ENCODE measurements at regions not wholly inside any gene's neighbourhood (a gene's known extent, or its start where the extent isn't known, plus 50 kb on each side); places are given as distances from the start of the nearest gene placed in this dataset.

DNA sequence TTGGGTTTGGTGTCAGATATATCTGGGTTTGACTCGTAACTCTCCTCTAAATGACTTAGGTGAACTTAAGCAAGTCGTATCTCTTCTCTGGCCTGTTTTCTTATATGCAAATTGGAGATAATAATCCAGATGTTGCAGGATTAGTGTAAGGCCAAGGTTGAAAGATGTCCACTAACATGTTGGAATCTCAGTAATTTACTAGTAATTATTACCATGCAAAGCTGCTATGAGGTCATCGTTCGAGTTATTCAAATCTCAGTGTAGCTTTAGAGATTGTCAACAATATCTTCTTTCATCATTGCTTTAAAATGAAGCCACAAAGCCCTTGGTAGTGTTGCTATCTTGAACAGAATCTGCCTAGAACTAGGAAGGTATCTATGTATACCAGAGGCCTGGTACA is 437.7 kb upstream of the KLF4 start:
- Histone ChIP-seq H3K4me3 (no peak overlapping the region), H3K36me3 (no peaks in the 10 kb centered on the region), H3K27ac (no peak overlapping the region), H3K4me1 (ENCODE audit: low read depth) (no peaks in the 10 kb centered on the region), H3K27me3 (no peaks in the 10 kb centered on the region), H3K9me3 (ENCODE audit: low read depth) (no peaks in the 10 kb centered on the region)
- TF ChIP-seq, protein P1, sequence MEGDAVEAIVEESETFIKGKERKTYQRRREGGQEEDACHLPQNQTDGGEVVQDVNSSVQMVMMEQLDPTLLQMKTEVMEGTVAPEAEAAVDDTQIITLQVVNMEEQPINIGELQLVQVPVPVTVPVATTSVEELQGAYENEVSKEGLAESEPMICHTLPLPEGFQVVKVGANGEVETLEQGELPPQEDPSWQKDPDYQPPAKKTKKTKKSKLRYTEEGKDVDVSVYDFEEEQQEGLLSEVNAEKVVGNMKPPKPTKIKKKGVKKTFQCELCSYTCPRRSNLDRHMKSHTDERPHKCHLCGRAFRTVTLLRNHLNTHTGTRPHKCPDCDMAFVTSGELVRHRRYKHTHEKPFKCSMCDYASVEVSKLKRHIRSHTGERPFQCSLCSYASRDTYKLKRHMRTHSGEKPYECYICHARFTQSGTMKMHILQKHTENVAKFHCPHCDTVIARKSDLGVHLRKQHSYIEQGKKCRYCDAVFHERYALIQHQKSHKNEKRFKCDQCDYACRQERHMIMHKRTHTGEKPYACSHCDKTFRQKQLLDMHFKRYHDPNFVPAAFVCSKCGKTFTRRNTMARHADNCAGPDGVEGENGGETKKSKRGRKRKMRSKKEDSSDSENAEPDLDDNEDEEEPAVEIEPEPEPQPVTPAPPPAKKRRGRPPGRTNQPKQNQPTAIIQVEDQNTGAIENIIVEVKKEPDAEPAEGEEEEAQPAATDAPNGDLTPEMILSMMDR (IDR thresholded peaks at IDR 0.05; ENCODE audit: low read depth, low read length) = no peak
- no peak for DNase-seq (ENCODE audit: low read depth in 1 of 2, low spot score in 1 of 2)

DNA sequence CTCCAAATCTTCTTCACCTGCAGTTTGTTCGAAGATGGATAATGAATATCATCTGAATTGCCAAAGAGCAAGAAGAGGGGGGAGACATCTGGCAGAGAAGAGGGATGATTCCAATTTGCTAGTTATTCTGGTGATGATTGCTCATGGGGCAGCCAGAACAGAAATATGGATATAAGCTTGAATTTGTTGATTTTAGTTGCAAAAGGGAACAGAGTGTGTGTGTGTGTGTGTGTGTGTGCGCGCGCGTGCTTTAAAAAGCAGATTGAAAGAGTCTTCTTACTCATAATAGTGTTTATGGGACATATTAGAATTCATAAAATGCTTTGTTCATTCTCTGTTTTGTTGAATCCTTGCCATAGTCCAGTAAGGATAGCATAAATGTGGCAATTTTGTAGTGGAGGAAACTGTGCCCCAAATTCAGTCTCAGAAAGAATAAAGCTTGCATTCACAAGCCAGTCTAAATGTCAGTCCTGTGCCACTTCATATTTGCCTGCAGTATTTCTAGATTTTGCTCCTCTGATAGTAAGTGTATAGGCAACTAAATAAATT is 436.3 kb upstream of the KLF4 start:
- TF ChIP-seq, protein P1 (IDR thresholded peaks at IDR 0.05; ENCODE audit: low read depth, low read length) = no peak
- no peak overlapping the region for H3K4me3 ChIP-seq
- DNase-seq (ENCODE audit: low read depth in 1 of 2, low spot score in 1 of 2) = no peak

DNA sequence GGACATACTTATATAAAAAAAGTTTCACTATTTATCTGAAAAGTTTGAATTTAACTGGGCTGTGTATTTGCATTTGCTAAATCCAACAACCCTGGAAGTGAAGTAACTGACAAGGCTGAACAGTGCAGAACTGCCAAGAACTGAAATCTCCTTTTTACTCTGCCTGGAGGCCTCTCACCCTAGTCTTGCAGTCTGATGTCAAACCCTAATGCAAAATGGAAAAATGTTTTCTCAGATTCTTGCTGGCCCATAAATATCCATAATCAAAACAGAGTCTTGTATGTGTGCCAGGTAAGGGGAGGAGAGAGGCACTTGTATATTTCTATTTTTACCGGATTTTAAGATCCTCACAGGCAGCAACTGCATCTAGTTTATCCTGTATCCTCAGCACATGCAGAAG is 432.7 kb upstream of the KLF4 start:
- TF ChIP-seq, protein P1 (IDR thresholded peaks at IDR 0.05; ENCODE audit: low read depth, low read length) = no peak
- H3K4me1 ChIP-seq (ENCODE audit: low read depth) = no peaks in the 10 kb centered on the region
- no peak for DNase-seq (ENCODE audit: low read depth in 1 of 2, low spot score in 1 of 2)

More for the DNA sequence above, 436.3 kb upstream of the KLF4 start:
- H3K36me3 ChIP-seq = no peaks in the 10 kb centered on the region
- no peak overlapping the region for H3K27ac ChIP-seq
- H3K27me3 ChIP-seq = no peaks in the 10 kb centered on the region
- H3K9me3 ChIP-seq (ENCODE audit: low read depth) = no peaks in the 10 kb centered on the region
- H3K4me1 ChIP-seq (ENCODE audit: low read depth) = no peaks in the 10 kb centered on the region

DNA sequence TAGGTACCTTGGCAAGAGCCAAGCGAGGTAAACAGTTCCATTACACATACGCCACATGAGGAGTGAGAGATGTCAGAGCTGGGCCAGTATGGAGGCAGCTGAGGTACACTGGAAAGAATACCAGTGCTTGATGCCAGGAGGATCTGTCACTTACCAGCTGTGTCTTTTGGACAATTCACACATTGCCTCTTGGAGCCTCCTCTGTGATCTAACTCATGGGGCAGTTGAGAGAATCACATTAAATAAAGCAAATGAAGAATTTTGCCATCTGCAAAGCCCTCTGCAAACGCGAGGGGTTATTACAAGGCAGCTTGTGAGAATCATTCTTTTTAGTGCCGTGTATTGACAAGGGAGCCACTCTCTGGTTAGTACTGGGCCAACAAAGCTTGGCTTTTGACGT is 429.7 kb upstream of the KLF4 start:
- Histone ChIP-seq H3K27me3 (no peaks in the 10 kb centered on the region), H3K9me3 (ENCODE audit: low read depth) (no peaks in the 10 kb centered on the region), H3K36me3 (no peaks in the 10 kb centered on the region), H3K4me1 (ENCODE audit: low read depth) (no peaks in the 10 kb centered on the region), H3K27ac (no peak overlapping the region), H3K4me3 (no peak overlapping the region)
- no peak for DNase-seq (ENCODE audit: low read depth in 1 of 2, low spot score in 1 of 2)
- TF ChIP-seq, protein P1 (IDR thresholded peaks at IDR 0.05; ENCODE audit: low read depth, low read length) = no peak

More for the DNA sequence above, 432.7 kb upstream of the KLF4 start:
- no peaks in the 10 kb centered on the region for H3K27me3 ChIP-seq
- no peak overlapping the region for H3K4me3 ChIP-seq
- no peaks in the 10 kb centered on the region for H3K36me3 ChIP-seq
- H3K9me3 ChIP-seq (ENCODE audit: low read depth) = no peaks in the 10 kb centered on the region
- H3K27ac ChIP-seq = no peak overlapping the region

DNA sequence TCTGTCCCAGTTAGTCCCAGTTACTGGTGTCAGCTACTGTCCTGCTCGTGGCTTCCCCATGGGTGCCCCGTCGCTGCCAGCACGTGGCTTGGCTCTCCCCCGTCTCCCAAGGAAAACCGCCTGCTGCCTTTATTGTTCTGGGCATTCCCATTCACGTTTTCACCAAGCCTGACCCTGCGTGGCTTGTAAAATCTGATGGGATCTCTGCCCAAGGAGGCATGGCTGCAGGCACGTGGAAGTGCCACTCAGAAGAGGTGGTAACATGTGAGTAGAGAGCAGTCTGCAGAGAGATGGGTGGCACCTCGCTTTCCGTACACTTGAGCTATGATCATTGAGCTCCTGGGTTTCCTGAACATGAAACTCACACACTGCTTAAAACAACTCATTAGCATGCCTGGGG is 429.2 kb upstream of the KLF4 start:
- no peaks in the 10 kb centered on the region for H3K9me3 ChIP-seq (ENCODE audit: low read depth)
- H3K27ac ChIP-seq = no peak overlapping the region
- no peaks in the 10 kb centered on the region for H3K27me3 ChIP-seq
- H3K4me3 ChIP-seq = no peak overlapping the region
- DNase-seq (ENCODE audit: low read depth in 1 of 2, low spot score in 1 of 2) = no peak
- TF ChIP-seq, protein P1 (IDR thresholded peaks at IDR 0.05; ENCODE audit: low read depth, low read length) = no peak
- H3K4me1 ChIP-seq (ENCODE audit: low read depth) = no peaks in the 10 kb centered on the region
- no peaks in the 10 kb centered on the region for H3K36me3 ChIP-seq

DNA sequence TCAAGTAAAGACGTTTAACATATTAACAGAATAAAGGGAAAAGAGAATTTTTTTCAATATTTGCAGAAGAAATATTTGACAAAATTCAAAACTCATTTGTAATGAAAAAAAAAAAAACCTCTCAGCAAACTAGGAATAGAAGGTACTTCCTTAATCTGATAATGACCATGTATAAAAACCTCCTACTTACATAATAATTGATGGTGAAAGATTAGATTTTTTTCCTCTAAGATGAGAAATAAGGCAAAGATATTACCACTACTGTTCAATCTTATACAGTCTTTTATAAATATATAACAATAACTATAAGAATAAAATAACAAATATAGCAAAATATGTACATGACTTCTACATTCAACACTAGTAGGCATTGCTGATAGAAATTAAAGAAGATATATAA is 424.6 kb upstream of the KLF4 start:
- H3K4me1 ChIP-seq (ENCODE audit: low read depth) = no peaks in the 10 kb centered on the region
- no peaks in the 10 kb centered on the region for H3K36me3 ChIP-seq
- no peak overlapping the region for H3K27ac ChIP-seq
- DNase-seq (ENCODE audit: low read depth in 1 of 2, low spot score in 1 of 2) = no peak
- no peak overlapping the region for H3K4me3 ChIP-seq
- no peaks in the 10 kb centered on the region for H3K27me3 ChIP-seq
- TF ChIP-seq, protein P1 (IDR thresholded peaks at IDR 0.05; ENCODE audit: low read depth, low read length) = no peak
- H3K9me3 ChIP-seq (ENCODE audit: low read depth) = no peaks in the 10 kb centered on the region
